PC-3 (cell line): ENCODE measurements at regions not wholly inside any gene's neighbourhood (a gene's known extent, or its start where the extent isn't known, plus 50 kb on each side); places are given as distances from the start of the nearest gene placed in this dataset.

ENCODE experiments used
- ATAC-seq: fragments of 200-7000 bp; cut with Tn5 transposase; 2 replicates; pipeline ENCODE4 v1.9.1; 2020; ENCODE audit warnings: mild to moderate bottlenecking, moderate library complexity
- BruUV-seq: library from RNA; stranded (reverse); fragments of 400-500 nt; replicated peaks from 2 replicates; lab custom pipeline; 2021; lab: Mats Ljungman, UMichigan
- CTCF ChIA-PET: fragments of 300-600 bp; sonication (Branson Sonifier 250); formaldehyde crosslinking; loops from one replicate; lab custom pipeline; 2022; ENCODE audit warnings: antibody characterized with exemption; lab: Charles Lee
- POLR2A ChIA-PET: fragments of 300-600 bp; sonication (Branson Sonifier 250); formaldehyde crosslinking; loops from one replicate; lab custom pipeline; 2022; ENCODE audit warnings: antibody characterized with exemption; ENCODE audit not compliant: unreplicated experiment; lab: Charles Lee
- DNase-seq: peaks from one replicate; pipeline ENCODE4 v3.0.0-alpha.2; 2015
- H2AFZ ChIP-seq: fragments of 300-600 bp; sonication (generic); 2 replicates; pipeline ENCODE4 v1.6.0; 2016; ENCODE audit warnings: antibody characterized with exemption, low read length
- H3F3A ChIP-seq: fragments of 300-600 bp; sonication (generic); one replicate; pipeline ENCODE4 v1.6.0; 2017; ENCODE audit warnings: antibody characterized with exemption, low read length, control low read depth, mild to moderate bottlenecking; ENCODE audit not compliant: unreplicated experiment
- H3K27ac ChIP-seq: fragments of 300-600 bp; sonication (generic); 2 replicates; pipeline ENCODE4 v1.5.1; 2016; ENCODE audit warnings: mild to moderate bottlenecking, low read length
- H3K27me3 ChIP-seq: fragments of 300-600 bp; sonication (generic); 2 replicates; pipeline ENCODE4 v1.6.1; 2016; ENCODE audit warnings: low read length, mixed read lengths
- H3K36me3 ChIP-seq: fragments of 300-600 bp; sonication (generic); 2 replicates; pipeline ENCODE4 v1.6.1; 2016; ENCODE audit warnings: low read depth, mixed run types, low read length, mixed read lengths
- H3K4me1 ChIP-seq: fragments of 300-600 bp; sonication (generic); 2 replicates; pipeline ENCODE4 v1.5.1; 2016; ENCODE audit warnings: low read length; ENCODE audit not compliant: insufficient read depth
- H3K4me2 ChIP-seq: fragments of 300-600 bp; sonication (generic); 2 replicates; pipeline ENCODE4 v1.6.0; 2016; ENCODE audit warnings: low read length
- H3K4me3 ChIP-seq: fragments of 300-600 bp; sonication (generic); 2 replicates; pipeline ENCODE4 v1.5.1; 2016; ENCODE audit warnings: mild to moderate bottlenecking, low read length, mixed read lengths
- H3K79me2 ChIP-seq: fragments of 300-600 bp; sonication (generic); 2 replicates; pipeline ENCODE4 v1.6.1; 2017; ENCODE audit warnings: low read length, mixed read lengths
- H3K9ac ChIP-seq: fragments of 300-600 bp; sonication (generic); 2 replicates; pipeline ENCODE4 v1.6.0; 2016; ENCODE audit warnings: mild to moderate bottlenecking, low read length
- H3K9me2 ChIP-seq: fragments of 300-600 bp; sonication (generic); replicated peaks from 2 replicates; pipeline ENCODE4 v1.6.1; 2016; ENCODE audit warnings: mixed run types, low read length, mixed read lengths
- H3K9me3 ChIP-seq: fragments of 300-600 bp; sonication (generic); 2 replicates; pipeline ENCODE4 v1.6.1; 2016; ENCODE audit warnings: low read length, mixed read lengths
- H4K20me1 ChIP-seq: fragments of 300-600 bp; sonication (generic); 2 replicates; pipeline ENCODE4 v1.6.1; 2016; ENCODE audit warnings: low read length, mixed read lengths
- CTCF ChIP-seq: fragments of 300-600 bp; sonication (generic); conservative IDR thresholded peaks from 2 replicates; pipeline ENCODE4 v1.5.1; 2017; ENCODE audit warnings: antibody characterized with exemption, low read depth, mild to moderate bottlenecking, low read length
- EZH2 ChIP-seq: fragments of 300-600 bp; sonication (generic); IDR thresholded peaks from one replicate; pipeline ENCODE4 v1.6.1; 2017; ENCODE audit warnings: antibody characterized with exemption, mild to moderate bottlenecking, low read length; ENCODE audit not compliant: unreplicated experiment
- EZH2phosphoT487 ChIP-seq: fragments of 300-600 bp; sonication (generic); IDR thresholded peaks from 2 replicates; pipeline ENCODE4 v1.6.1; 2018; ENCODE audit warnings: mild to moderate bottlenecking, antibody characterized with exemption, low read length, borderline replicate concordance
- intact Hi-C: fragments of 100-400 bp; cut with micrococcal nuclease; formaldehyde crosslinking; loops from 2 replicates; pipeline ENCODE4 v1.9.0; 2023

- DNase-seq (peak; percentile 92), ATAC-seq (peak; percentile 72)
- Histone ChIP-seq H3K4me3 (no peak overlapping the region), H2AFZ (no peak overlapping the region), H4K20me1 (no peaks in the 10 kb centered on the region), H3K27ac (peak overlapping the region; percentile 25), H3K9ac (no peak overlapping the region), H3K79me2 (no peaks in the 10 kb centered on the region), H3K27me3 (no peaks in the 10 kb centered on the region), H3F3A (peaks cover 7% of the 10 kb centered on the region), H3K9me2 (no peaks in the 10 kb centered on the region), H3K4me1 (peaks cover 30% of the 10 kb centered on the region), H3K9me3 (no peaks in the 10 kb centered on the region), H3K36me3 (no peaks in the 10 kb centered on the region), H3K4me2 (peak overlapping the region; percentile 23)
- intact Hi-C loops, result no loop called here
- no TSS peak for BruUV-seq
- POLR2A ChIA-PET, result no interaction called here
- no peak for TF ChIP-seq CTCF
- TF ChIP-seq EZH2, result no peak
- TF ChIP-seq EZH2phosphoT487, result no peak
- CTCF ChIA-PET, result no interaction called here
These were observed 777.3 kb downstream of the LTN1 start for GRCh38 chr21:28215214-28215954.

GRCh38 chr21:28214786-28215185, 777.9 kb downstream of the LTN1 start:
- no peaks in the 10 kb centered on the region for H3K79me2 ChIP-seq
- H3F3A ChIP-seq, result peaks cover 7% of the 10 kb centered on the region
- CTCF ChIA-PET, result no interaction called here
- H4K20me1 ChIP-seq, result no peaks in the 10 kb centered on the region
- H3K27ac ChIP-seq, result peak overlapping the region; percentile 25
- H3K9me3 ChIP-seq, result no peaks in the 10 kb centered on the region
- H3K4me3 ChIP-seq, result no peak overlapping the region
- peak overlapping the region; percentile 23; the same call in 1 of the 2 replicates for H3K4me2 ChIP-seq
- H3K4me1 ChIP-seq, result peaks cover 30% of the 10 kb centered on the region
- H3K36me3 ChIP-seq, result no peaks in the 10 kb centered on the region
- ATAC-seq, result peak; percentile 23
- POLR2A ChIA-PET, result no interaction called here
- no peaks in the 10 kb centered on the region for H3K27me3 ChIP-seq
- intact Hi-C loops, result no loop called here
- no peak overlapping the region for H3K9ac ChIP-seq
- H2AFZ ChIP-seq, result no peak overlapping the region
- no peak for DNase-seq
- BruUV-seq, result no TSS peak
- TF ChIP-seq EZH2 (no peak), EZH2phosphoT487 (no peak), CTCF (no peak)
- H3K9me2 ChIP-seq, result no peaks in the 10 kb centered on the region

- POLR2A ChIA-PET, result no interaction called here
- Histone ChIP-seq H2AFZ (no peak overlapping the region), H3K4me2 (no peak overlapping the region), H3K27me3 (no peaks in the 10 kb centered on the region), H3K4me1 (peaks cover 34% of the 10 kb centered on the region), H3F3A (peaks cover 7% of the 10 kb centered on the region), H3K9me2 (no peaks in the 10 kb centered on the region), H3K4me3 (no peak overlapping the region), H3K9ac (no peak overlapping the region), H3K79me2 (no peaks in the 10 kb centered on the region), H3K36me3 (no peaks in the 10 kb centered on the region), H4K20me1 (no peaks in the 10 kb centered on the region), H3K9me3 (no peaks in the 10 kb centered on the region), H3K27ac (no peak overlapping the region)
- TF ChIP-seq EZH2phosphoT487 (no peak), EZH2 (no peak), CTCF (no peak)
- CTCF ChIA-PET, result no interaction called here
- ATAC-seq, result no peak
- intact Hi-C loops, result no loop called here
- BruUV-seq, result no TSS peak
- no peak for DNase-seq
These were observed 779.4 kb downstream of the LTN1 start for GRCh38 chr21:28213261-28213660.
